ENCODE measurements at regions not wholly inside any gene's neighbourhood (a gene's known extent, or its start where the extent isn't known, plus 50 kb on each side); places are given as distances from the start of the nearest gene placed in this dataset.

DNA sequence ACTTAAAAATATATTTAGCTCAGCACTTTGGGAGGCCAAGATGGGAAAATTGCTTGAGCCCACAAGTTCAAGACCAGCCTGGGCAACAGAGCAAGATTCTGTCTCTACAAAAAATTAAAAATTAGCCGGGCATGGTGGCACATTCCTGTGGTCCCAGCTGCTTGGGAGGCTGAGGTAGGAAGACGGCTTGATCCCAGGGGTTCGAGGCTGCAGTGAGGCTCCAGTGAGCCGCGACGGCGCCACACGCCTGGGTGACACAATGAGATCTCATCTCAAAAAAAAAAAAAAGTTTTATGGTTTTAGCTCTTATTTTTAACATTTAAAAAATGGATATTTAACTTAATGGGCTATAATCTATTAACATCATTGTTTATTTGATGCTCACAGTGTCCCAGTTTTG lies 97.2 kb upstream of the RIPOR2 start:
- TF ChIP-seq, protein P1, sequence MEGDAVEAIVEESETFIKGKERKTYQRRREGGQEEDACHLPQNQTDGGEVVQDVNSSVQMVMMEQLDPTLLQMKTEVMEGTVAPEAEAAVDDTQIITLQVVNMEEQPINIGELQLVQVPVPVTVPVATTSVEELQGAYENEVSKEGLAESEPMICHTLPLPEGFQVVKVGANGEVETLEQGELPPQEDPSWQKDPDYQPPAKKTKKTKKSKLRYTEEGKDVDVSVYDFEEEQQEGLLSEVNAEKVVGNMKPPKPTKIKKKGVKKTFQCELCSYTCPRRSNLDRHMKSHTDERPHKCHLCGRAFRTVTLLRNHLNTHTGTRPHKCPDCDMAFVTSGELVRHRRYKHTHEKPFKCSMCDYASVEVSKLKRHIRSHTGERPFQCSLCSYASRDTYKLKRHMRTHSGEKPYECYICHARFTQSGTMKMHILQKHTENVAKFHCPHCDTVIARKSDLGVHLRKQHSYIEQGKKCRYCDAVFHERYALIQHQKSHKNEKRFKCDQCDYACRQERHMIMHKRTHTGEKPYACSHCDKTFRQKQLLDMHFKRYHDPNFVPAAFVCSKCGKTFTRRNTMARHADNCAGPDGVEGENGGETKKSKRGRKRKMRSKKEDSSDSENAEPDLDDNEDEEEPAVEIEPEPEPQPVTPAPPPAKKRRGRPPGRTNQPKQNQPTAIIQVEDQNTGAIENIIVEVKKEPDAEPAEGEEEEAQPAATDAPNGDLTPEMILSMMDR (IDR thresholded peaks at IDR 0.05; ENCODE audit: insufficient read depth, low read length, severe bottlenecking) = no peak
- FAIRE-seq = no peak
- H3K4me3 ChIP-seq (ENCODE audit: low read depth, low read length) = no peak overlapping the region
- H3K27me3 ChIP-seq (ENCODE audit: control insufficient read depth, insufficient read depth, low read length) = no peaks in the 10 kb centered on the region
- no peaks in the 10 kb centered on the region for H3K36me3 ChIP-seq (ENCODE audit: control insufficient read depth, insufficient read depth, low read length)
- DNase-seq (ENCODE audit: low read depth) = no peak

DNA sequence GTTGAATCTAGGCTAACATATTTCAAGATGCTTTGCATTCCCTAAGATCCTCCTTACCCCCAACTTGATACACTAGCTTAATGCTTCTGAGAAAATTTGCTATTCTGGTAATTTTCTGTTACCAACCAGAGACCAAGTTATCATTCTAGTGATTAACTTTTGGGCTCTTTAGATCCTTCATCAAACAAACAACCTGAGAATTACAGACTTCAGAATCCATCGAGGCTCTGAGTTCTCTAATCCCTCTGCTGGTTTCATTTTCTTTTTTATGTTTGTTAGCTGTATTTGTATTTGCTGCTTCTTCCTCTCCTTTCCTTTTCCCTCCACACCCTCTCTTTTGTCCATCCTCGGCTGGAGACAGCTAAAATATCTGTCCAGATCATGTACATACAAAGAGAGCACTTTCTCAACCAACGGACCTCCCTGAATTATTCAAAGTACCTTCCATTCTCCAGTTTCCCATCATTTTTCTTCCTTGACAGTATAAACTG lies 98.7 kb upstream of the RIPOR2 start:
- DNase-seq (ENCODE audit: low read depth) (no peak), FAIRE-seq (no peak)
- Histone ChIP-seq H3K4me3 (ENCODE audit: low read depth, low read length) (no peak overlapping the region), H3K27me3 (ENCODE audit: control insufficient read depth, insufficient read depth, low read length) (no peaks in the 10 kb centered on the region), H3K36me3 (ENCODE audit: control insufficient read depth, insufficient read depth, low read length) (no peaks in the 10 kb centered on the region)
- TF ChIP-seq, protein P1 (IDR thresholded peaks at IDR 0.05; ENCODE audit: insufficient read depth, low read length, severe bottlenecking) = no peak

DNA sequence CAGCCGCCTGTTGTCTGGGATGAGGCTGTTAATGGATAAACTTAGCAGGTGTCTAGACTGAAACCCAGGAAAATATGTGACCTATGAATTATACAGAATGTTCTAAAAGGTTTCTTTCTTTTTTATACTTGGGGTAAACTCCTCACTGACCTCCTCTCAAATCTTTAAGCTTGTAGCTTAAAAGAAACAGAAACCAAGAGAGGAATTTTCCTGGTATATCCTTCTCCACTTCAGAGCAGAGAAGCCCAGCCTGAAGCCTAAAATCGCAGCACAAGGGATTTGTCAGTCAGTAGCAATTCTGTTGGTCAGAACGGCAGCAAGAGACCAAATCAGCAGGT lies 99.4 kb upstream of the RIPOR2 start:
- no peaks in the 10 kb centered on the region for H3K36me3 ChIP-seq (ENCODE audit: control insufficient read depth, insufficient read depth, low read length)
- no peak for FAIRE-seq
- H3K27me3 ChIP-seq (ENCODE audit: control insufficient read depth, insufficient read depth, low read length) = no peaks in the 10 kb centered on the region
- no peak overlapping the region for H3K4me3 ChIP-seq (ENCODE audit: low read depth, low read length)
- TF ChIP-seq, protein P1 (IDR thresholded peaks at IDR 0.05; ENCODE audit: insufficient read depth, low read length, severe bottlenecking) = no peak
- no peak for DNase-seq (ENCODE audit: low read depth)

DNA sequence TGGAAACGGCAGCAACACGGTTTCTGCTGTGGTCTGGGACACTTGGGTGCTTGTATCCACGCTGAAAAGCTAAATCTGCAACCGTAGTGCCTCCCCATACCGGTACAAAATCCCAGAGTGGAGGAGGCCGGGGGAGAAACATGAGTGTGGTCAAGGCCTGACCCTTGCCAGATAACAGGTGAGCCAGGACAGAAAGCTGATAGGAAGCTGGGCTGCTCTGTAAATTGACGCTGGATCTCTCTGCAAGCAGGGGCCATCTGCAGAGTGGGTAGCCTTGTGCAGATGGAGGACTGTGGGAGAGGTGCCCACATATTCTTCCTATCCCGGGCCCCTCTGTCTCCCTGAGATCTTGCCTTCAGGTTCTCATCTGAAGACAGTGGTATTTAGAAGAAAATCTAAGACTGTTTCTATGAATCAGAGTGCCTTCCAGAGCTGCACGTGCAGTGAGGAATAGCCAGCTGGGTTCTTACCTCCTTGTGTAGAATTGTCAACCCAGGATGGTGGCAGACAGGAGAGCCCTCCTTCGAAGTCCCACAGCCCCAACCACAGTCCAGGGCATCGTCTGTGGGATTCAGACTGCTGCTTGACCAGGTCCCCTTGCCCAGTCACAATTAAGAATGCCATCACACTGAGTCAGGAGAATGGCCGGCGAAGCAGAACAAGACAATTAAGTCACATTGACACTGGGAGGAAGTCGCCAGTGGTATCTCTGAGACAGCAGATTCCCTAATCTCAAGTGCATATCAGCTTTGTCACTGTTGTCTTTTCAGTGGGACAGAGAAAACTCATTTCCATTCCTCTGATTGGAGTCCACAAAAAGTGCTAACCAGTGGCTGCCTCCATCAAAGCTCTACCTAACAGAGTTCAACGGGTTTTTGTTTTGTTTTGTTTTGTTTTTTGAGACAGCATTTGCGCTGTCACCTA lies 100.0 kb upstream of the RIPOR2 start:
- FAIRE-seq = no peak

DNA sequence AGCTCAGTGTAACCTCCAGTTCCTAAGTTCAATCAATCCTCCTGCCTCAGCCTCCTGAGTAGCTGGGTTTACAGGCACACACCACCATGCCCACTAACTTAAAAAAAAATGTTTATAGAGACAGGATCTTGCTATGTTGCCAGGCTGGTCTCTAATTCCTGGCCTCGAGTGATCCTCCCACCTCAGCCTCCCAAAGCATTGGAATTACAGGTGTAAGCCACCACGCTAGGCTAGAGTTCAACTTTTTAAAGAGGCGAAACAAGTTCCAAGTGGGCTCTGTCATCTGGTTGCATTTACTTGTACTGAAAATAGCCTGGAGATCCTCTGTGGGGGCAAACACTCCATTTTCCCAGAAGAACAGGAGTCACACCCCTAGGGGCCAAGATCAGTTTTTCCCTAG lies 100.7 kb upstream of the RIPOR2 start:
- H3K4me3 ChIP-seq (ENCODE audit: low read depth, low read length) = no peak overlapping the region
- FAIRE-seq (no peak), DNase-seq (ENCODE audit: low read depth) (no peak)
- TF ChIP-seq, protein P1 (IDR thresholded peaks at IDR 0.05; ENCODE audit: insufficient read depth, low read length, severe bottlenecking) = no peak
- H3K36me3 ChIP-seq (ENCODE audit: control insufficient read depth, insufficient read depth, low read length) = no peaks in the 10 kb centered on the region
- H3K27me3 ChIP-seq (ENCODE audit: control insufficient read depth, insufficient read depth, low read length) = no peaks in the 10 kb centered on the region

More for the DNA sequence above, 100.0 kb upstream of the RIPOR2 start:
- no peaks in the 10 kb centered on the region for H3K36me3 ChIP-seq (ENCODE audit: control insufficient read depth, insufficient read depth, low read length)
- H3K27me3 ChIP-seq (ENCODE audit: control insufficient read depth, insufficient read depth, low read length) = no peaks in the 10 kb centered on the region
- no peak for DNase-seq (ENCODE audit: low read depth)
- TF ChIP-seq, protein P1 (IDR thresholded peaks at IDR 0.05; ENCODE audit: insufficient read depth, low read length, severe bottlenecking) = no peak
- H3K4me3 ChIP-seq (ENCODE audit: low read depth, low read length) = no peak overlapping the region

Data from bronchial epithelial cell (primary cell).